Hepatocyte (in vitro differentiated cells): ENCODE measurements at regions not wholly inside any gene's neighbourhood (a gene's known extent, or its start where the extent isn't known, plus 50 kb on each side); places are given as distances from the start of the nearest gene placed in this dataset.

Experiments
- DNase-seq: peaks from one replicate; pipeline ENCODE4 v3.0.0-alpha.2; 2016; ENCODE audit warnings: low spot score
- H2AFZ ChIP-seq: fragments of 200-600 bp; sonication (generic); 2 replicates; pipeline ENCODE4 v1.6.0; 2016; ENCODE audit warnings: antibody characterized with exemption, mild to moderate bottlenecking
- H3K27ac ChIP-seq: fragments of 200-600 bp; sonication (generic); 2 replicates; pipeline ENCODE4 v1.5.1; 2016; ENCODE audit warnings: mild to moderate bottlenecking
- H3K27me3 ChIP-seq: fragments of 200-600 bp; sonication (generic); 2 replicates; pipeline ENCODE4 v1.6.1; 2016
- H3K36me3 ChIP-seq: fragments of 200-600 bp; sonication (generic); replicated peaks from 2 replicates; pipeline ENCODE4 v1.5.1; 2016; ENCODE audit warnings: low read depth; ENCODE audit not compliant: insufficient read depth
- H3K4me1 ChIP-seq: fragments of 200-600 bp; sonication (generic); 2 replicates; pipeline ENCODE4 v1.5.1; 2016; ENCODE audit warnings: mild to moderate bottlenecking, moderate library complexity; ENCODE audit not compliant: insufficient read depth
- H3K4me2 ChIP-seq: fragments of 200-600 bp; sonication (generic); 2 replicates; pipeline ENCODE4 v1.6.0; 2016
- H3K4me3 ChIP-seq: fragments of 200-600 bp; sonication (generic); 2 replicates; pipeline ENCODE4 v1.5.1; 2016; ENCODE audit warnings: mild to moderate bottlenecking
- H3K79me2 ChIP-seq: fragments of 200-600 bp; sonication (generic); 2 replicates; pipeline ENCODE4 v1.6.0; 2017; ENCODE audit warnings: mild to moderate bottlenecking
- H3K9me2 ChIP-seq: fragments of 200-600 bp; sonication (generic); replicated peaks from 2 replicates; pipeline ENCODE4 v1.6.0; 2017; ENCODE audit warnings: mild to moderate bottlenecking; ENCODE audit not compliant: insufficient read depth
- H3K9me3 ChIP-seq: fragments of 200-600 bp; sonication (generic); 2 replicates; pipeline ENCODE4 v1.5.1; 2016; ENCODE audit warnings: low read depth, mild to moderate bottlenecking
- H4K20me1 ChIP-seq: fragments of 200-600 bp; sonication (generic); 2 replicates; pipeline ENCODE4 v1.6.0; 2016; ENCODE audit warnings: mild to moderate bottlenecking; ENCODE audit not compliant: insufficient read depth, poor library complexity, severe bottlenecking
- EZH2 ChIP-seq: fragments of 200-600 bp; sonication (generic); IDR thresholded peaks from 2 replicates; pipeline ENCODE4 v1.6.1; 2016; ENCODE audit warnings: antibody characterized with exemption, mild to moderate bottlenecking, borderline replicate concordance
- EZH2phosphoT487 ChIP-seq: fragments of 200-600 bp; sonication (generic); IDR thresholded peaks from one replicate; pipeline ENCODE4 v1.6.1; 2018; ENCODE audit warnings: antibody characterized with exemption, mild to moderate bottlenecking, low read depth, moderate library complexity; ENCODE audit not compliant: unreplicated experiment, severe bottlenecking
- WGBS: methylation state at CpG from one replicate; pipeline ENCODE4 v1.1.6; 2016; ENCODE audit warnings: low lambda C conversion rate; ENCODE audit errors: missing lambda C conversion rate; 5-methylcytosine and 5-hydroxymethylcytosine counted together
- TF ChIP-seq, protein P1 (sequence below): fragments of 200-600 bp; sonication (generic); IDR thresholded peaks from 2 replicates; pipeline ENCODE4 v1.5.1; 2016; ENCODE audit warnings: antibody characterized with exemption, mild to moderate bottlenecking; ENCODE audit not compliant: poor library complexity

DNA sequence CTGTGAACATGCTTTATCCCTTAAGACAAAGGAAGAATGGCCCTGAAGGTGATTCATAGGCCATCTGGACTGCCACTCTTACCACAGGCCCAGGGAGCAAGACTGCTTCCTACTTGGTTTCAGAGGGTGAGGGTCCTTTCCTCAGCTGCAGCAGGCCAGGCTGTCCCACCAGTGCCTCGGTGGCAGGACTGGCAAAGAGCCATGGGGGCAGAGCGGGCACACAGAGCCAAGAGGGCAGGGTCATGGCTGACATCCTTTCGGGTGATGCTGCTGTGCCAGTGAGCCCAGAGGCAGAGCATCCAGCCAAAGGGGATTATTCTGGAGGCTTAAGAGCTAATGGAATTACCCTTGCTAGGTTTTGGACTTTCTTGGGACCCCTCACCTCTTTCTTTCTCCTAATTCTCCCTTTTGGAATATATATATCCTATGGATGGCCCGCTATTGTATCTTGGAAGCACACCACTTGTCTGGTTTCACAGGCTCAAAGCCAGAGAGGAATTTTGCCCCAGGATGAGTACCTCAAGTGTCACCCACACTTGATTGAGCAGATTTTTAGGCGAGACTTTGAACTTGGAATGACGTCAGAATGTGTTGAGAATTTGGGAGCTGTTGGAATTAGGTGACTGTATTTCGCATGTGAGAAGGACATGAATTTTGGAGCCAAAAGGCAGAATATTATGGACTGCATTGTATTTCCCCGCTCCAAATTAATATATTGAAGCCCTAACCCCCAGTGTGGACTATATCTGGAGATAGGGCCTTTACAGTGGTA lies 180.6 kb downstream of the BARX1 start:
- no peak overlapping the region for H2AFZ ChIP-seq
- DNase-seq = no peak
- H4K20me1 ChIP-seq = no peaks in the 10 kb centered on the region
- no peaks in the 10 kb centered on the region for H3K9me3 ChIP-seq
- H3K4me1 ChIP-seq = no peaks in the 10 kb centered on the region
- TF ChIP-seq EZH2phosphoT487 (no peak), EZH2 (no peak)
- TF ChIP-seq, protein P1, sequence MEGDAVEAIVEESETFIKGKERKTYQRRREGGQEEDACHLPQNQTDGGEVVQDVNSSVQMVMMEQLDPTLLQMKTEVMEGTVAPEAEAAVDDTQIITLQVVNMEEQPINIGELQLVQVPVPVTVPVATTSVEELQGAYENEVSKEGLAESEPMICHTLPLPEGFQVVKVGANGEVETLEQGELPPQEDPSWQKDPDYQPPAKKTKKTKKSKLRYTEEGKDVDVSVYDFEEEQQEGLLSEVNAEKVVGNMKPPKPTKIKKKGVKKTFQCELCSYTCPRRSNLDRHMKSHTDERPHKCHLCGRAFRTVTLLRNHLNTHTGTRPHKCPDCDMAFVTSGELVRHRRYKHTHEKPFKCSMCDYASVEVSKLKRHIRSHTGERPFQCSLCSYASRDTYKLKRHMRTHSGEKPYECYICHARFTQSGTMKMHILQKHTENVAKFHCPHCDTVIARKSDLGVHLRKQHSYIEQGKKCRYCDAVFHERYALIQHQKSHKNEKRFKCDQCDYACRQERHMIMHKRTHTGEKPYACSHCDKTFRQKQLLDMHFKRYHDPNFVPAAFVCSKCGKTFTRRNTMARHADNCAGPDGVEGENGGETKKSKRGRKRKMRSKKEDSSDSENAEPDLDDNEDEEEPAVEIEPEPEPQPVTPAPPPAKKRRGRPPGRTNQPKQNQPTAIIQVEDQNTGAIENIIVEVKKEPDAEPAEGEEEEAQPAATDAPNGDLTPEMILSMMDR = no peak
- H3K27ac ChIP-seq = no peak overlapping the region
- no peaks in the 10 kb centered on the region for H3K36me3 ChIP-seq
- no peaks in the 10 kb centered on the region for H3K27me3 ChIP-seq
- no peaks in the 10 kb centered on the region for H3K79me2 ChIP-seq
- H3K4me2 ChIP-seq = no peak overlapping the region
- no peaks in the 10 kb centered on the region for H3K9me2 ChIP-seq
- no peak overlapping the region for H3K4me3 ChIP-seq
- WGBS = 90% methylated on average over 8 of the region's 8 CpGs

DNA sequence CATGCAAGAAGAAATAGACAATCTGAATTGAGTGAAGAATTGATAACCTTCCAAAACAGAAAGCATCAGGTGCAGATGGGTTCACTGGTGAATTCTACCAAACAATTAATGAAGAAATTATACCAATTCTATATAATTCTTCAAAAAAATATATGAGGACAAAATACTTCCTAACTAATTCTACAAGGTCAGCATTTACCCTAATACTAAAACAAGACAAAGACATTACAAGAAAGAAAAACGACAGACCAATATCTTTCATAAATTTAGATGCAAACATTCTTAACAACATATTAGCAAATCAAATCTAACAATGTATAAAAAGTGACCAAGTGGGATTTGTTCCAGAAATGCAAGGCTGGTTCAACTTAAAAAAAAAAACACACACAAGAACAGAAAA lies 183.9 kb downstream of the BARX1 start:
- Histone ChIP-seq H2AFZ (no peak overlapping the region), H3K4me2 (no peak overlapping the region), H3K9me3 (no peaks in the 10 kb centered on the region), H4K20me1 (no peaks in the 10 kb centered on the region), H3K27me3 (no peaks in the 10 kb centered on the region), H3K27ac (no peak overlapping the region), H3K4me3 (no peak overlapping the region), H3K9me2 (no peaks in the 10 kb centered on the region), H3K4me1 (no peaks in the 10 kb centered on the region), H3K79me2 (no peaks in the 10 kb centered on the region), H3K36me3 (no peaks in the 10 kb centered on the region)
- DNase-seq = no peak
- TF ChIP-seq EZH2phosphoT487 = no peak
- TF ChIP-seq, protein P1 = no peak
- no peak for TF ChIP-seq EZH2
- WGBS = 81% methylated on average over 1 of the region's 1 CpG

DNA sequence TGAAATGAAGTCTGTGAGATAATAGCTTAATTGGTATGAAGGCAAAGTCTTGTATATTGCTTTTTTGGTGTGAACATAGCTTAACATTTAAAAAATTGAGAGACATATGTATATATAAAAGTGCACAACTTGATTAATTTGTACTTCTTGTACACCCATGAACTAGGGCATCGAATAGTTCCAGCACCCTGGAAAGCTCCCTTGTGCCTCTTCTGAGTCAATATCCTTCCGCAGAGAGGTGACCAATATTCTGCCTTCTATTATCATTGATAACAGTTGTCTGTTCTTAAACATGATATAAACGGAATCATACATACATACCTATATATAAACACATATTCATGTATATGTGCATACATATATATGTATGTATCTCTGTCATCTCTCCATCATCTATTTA lies 185.4 kb downstream of the PHF2 start:
- DNase-seq = no peak
- H3K79me2 ChIP-seq = no peaks in the 10 kb centered on the region
- WGBS = 82% methylated on average over 3 of the region's 3 CpGs

More for the DNA sequence above, 185.4 kb downstream of the PHF2 start:
- H3K4me3 ChIP-seq = no peak overlapping the region
- TF ChIP-seq, protein P1 = no peak
- TF ChIP-seq EZH2 = no peak
- TF ChIP-seq EZH2phosphoT487 = no peak
- H3K4me2 ChIP-seq = no peak overlapping the region
- H3K9me3 ChIP-seq = peaks cover 7% of the 10 kb centered on the region
- no peaks in the 10 kb centered on the region for H3K36me3 ChIP-seq
- no peaks in the 10 kb centered on the region for H3K9me2 ChIP-seq
- H2AFZ ChIP-seq = no peak overlapping the region
- H4K20me1 ChIP-seq = no peaks in the 10 kb centered on the region
- H3K4me1 ChIP-seq = no peaks in the 10 kb centered on the region
- no peak overlapping the region for H3K27ac ChIP-seq
- no peaks in the 10 kb centered on the region for H3K27me3 ChIP-seq
